ENCODE measurements at regions not wholly inside any gene's neighbourhood (a gene's known extent, or its start where the extent isn't known, plus 50 kb on each side); places are given as distances from the start of the nearest gene placed in this dataset.
"Not testable (repeated sequence)": the region's sequence is repeated elsewhere in the genome, so short reads cannot be mapped to it uniquely, and the experiment has no call there.

DNA sequence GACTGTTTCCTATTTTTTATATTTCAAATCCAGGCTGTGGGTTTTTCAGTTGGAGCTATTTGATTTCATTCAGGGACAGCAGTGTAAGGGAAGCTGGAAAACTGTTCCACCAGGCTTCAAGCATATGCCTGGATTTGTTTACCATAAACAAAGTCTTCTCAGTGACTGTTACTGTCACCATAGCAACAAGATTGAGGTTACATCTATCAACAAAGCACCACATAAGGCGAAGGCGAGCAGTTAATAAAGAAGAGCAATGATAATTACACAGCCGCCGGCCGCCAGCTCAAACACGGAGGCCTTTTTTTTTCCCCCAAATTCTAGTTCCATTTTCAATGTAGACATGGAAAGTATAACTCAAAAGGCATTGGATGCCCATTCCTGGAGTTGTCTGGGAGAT is 553.7 kb upstream of the SYT4 start:
- Mint-ChIP-seq H3K27me3 (no peaks in the 10 kb centered on the region), H3K27ac (no peak overlapping the region), H3K4me3 (no peak overlapping the region), H3K9me3 (peaks cover 5% of the 10 kb centered on the region), H3K4me1 (ENCODE audit: unreplicated experiment) (peaks cover 6% of the 10 kb centered on the region), H3K36me3 (no peaks in the 10 kb centered on the region)
- no peak for DNase-seq (ENCODE audit: extremely low spot score, unreplicated experiment)
- TF ChIP-seq, protein P1, sequence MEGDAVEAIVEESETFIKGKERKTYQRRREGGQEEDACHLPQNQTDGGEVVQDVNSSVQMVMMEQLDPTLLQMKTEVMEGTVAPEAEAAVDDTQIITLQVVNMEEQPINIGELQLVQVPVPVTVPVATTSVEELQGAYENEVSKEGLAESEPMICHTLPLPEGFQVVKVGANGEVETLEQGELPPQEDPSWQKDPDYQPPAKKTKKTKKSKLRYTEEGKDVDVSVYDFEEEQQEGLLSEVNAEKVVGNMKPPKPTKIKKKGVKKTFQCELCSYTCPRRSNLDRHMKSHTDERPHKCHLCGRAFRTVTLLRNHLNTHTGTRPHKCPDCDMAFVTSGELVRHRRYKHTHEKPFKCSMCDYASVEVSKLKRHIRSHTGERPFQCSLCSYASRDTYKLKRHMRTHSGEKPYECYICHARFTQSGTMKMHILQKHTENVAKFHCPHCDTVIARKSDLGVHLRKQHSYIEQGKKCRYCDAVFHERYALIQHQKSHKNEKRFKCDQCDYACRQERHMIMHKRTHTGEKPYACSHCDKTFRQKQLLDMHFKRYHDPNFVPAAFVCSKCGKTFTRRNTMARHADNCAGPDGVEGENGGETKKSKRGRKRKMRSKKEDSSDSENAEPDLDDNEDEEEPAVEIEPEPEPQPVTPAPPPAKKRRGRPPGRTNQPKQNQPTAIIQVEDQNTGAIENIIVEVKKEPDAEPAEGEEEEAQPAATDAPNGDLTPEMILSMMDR (conservative IDR thresholded peaks at IDR 0.05), result no peak

DNA sequence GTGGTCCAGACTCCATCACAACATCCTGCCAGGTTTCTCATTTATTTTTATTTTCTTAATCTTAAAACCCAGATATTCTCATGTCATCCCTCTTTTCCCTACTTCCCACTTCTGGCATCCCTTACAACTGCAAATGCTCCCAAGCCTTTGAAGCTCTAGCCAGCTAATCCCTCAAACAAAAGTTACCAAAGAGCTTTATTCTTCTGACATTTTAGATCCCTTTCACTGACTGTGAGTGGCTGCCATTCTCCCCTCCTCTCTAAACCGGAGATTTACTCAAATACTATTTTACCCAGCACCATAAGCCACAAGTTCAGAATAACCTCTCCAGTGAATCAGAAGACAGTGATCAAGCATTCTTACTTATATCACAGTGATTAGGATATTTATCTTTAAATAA is 569.0 kb upstream of the SYT4 start:
- peaks cover 2% of the 10 kb centered on the region for H3K9me3 Mint-ChIP-seq
- H3K4me1 Mint-ChIP-seq (ENCODE audit: unreplicated experiment), result peaks cover 23% of the 10 kb centered on the region
- H3K27ac Mint-ChIP-seq, result peak overlapping the region; percentile 14
- peak overlapping the region; percentile 29 for H3K4me3 Mint-ChIP-seq
- H3K27me3 Mint-ChIP-seq, result no peaks in the 10 kb centered on the region
- no peak for DNase-seq (ENCODE audit: extremely low spot score, unreplicated experiment)
- H3K36me3 Mint-ChIP-seq, result no peaks in the 10 kb centered on the region
- TF ChIP-seq, protein P1 (conservative IDR thresholded peaks at IDR 0.05), result no peak

DNA sequence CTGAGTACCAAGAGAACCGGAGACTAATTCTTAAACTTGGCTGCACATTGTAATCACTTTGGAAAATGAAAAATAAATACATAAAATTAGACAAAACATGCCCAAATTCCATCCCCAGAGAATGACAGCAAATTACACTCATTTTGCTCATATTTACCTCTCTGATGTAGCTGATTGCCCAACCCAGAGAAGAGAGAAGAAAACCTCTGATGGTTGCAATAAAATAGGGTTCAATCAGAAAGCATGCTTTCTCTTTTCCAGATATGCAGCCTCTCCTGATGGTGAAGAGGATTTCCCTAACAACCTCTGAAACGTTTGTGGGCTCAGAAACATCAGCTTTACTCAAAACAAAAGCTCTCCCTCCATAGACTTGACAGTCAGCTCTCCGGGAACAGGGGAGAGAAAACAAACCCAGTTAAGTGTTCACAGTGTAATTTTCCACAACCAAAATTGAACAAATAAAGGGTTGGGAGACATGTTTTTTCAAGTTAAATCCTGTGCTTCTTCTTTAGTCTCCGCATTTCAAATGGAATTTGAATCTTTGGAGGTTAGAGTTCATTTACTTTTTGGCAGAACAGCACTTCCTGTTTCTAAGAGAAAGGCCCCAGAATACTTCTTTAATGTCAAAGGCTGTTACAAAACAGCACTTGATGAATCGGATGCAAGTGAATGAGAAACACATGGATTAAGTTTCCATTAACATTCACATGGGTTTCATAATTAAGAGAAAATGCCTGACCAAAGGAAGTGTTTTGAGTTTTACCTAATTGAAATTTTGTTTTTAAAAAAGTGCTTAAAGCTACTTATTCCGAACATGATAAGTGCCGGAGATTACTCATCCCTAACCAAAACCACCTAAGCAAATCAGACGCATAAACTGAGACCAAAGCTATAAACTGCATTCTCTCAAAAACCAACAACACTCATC is 570.1 kb upstream of the SYT4 start:
- no peaks in the 10 kb centered on the region for H3K27me3 Mint-ChIP-seq
- H3K9me3 Mint-ChIP-seq, result peaks cover 5% of the 10 kb centered on the region
- DNase-seq (ENCODE audit: extremely low spot score, unreplicated experiment), result no peak
- peak overlapping the region; percentile 44 for H3K27ac Mint-ChIP-seq
- peaks cover 23% of the 10 kb centered on the region for H3K4me1 Mint-ChIP-seq (ENCODE audit: unreplicated experiment)
- H3K36me3 Mint-ChIP-seq, result peaks cover 2% of the 10 kb centered on the region
- peak overlapping the region; percentile 64 for H3K4me3 Mint-ChIP-seq
- TF ChIP-seq, protein P1 (conservative IDR thresholded peaks at IDR 0.05), result no peak

DNA sequence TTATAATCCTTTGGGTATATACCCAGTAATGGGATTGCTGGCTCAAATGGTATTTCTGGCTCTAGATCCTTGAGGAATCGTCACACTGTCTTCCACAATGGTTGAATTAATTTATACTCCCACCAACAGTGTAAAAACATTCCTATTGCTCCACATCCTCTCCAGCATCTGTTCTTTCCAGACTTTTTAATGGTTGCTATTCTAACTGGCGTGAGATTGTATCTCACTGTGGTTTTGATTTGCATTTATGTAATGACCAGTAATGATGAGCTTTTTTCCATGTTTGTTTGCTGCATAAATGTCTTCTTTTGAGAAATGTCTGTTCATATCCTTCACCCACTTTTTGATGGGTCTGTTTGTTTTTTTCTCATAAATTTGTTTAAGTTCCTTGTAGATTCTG is 572.5 kb upstream of the SYT4 start:
- H3K36me3 Mint-ChIP-seq; H3K27ac Mint-ChIP-seq; H3K4me3 Mint-ChIP-seq; DNase-seq (ENCODE audit: extremely low spot score, unreplicated experiment); H3K27me3 Mint-ChIP-seq: not testable (repeated sequence)
- Mint-ChIP-seq H3K4me1 (ENCODE audit: unreplicated experiment) (peaks cover 23% of the 10 kb centered on the region), H3K9me3 (peaks cover 10% of the 10 kb centered on the region)

DNA sequence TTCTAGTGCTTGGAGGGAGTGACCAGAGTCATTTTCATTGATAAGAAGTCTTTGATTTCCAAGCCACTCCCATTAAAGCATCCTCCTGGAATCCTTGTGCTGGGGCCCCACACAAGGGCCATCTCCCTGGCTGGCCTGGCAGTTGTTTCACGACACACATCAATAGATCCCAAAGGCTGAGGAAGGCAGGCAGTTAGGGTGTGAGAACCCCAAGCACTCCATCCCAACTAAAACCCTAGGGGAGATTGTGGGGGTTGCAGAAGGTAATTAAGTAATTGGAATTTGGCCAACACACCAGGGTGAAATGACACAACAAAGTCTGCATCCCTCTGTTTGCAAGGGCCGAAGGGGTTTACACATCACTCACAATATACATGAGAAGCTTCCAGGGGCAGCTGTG is 578.1 kb upstream of the SYT4 start:
- Mint-ChIP-seq H3K4me1 (ENCODE audit: unreplicated experiment) (no peaks in the 10 kb centered on the region), H3K4me3 (no peak overlapping the region), H3K27me3 (peaks cover 3% of the 10 kb centered on the region), H3K36me3 (peaks cover 7% of the 10 kb centered on the region), H3K27ac (no peak overlapping the region), H3K9me3 (peaks cover 10% of the 10 kb centered on the region)
- DNase-seq (ENCODE audit: extremely low spot score, unreplicated experiment), result no peak
- TF ChIP-seq, protein P1 (conservative IDR thresholded peaks at IDR 0.05), result no peak

DNA sequence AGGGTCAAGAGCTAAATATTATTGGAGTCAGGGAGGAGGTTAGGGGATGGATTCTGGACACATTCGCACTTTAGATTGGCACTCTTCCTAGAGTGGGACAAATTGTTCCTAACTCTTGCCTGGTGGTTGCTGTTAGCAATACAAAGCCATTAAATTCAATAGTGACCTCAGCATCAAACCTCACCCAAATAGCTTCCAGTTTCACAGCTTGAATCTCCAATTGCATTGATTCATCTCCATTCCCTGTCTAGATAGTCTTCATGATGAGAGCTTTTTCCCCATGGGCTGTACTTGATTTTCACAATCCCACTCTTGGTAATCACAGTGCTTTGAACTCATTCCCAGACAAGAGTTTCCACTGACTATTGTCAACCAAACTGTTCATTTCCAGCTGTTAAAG is 585.9 kb upstream of the SYT4 start:
- Mint-ChIP-seq H3K9me3 (no peaks in the 10 kb centered on the region), H3K4me1 (ENCODE audit: unreplicated experiment) (peaks cover 10% of the 10 kb centered on the region), H3K4me3 (no peak overlapping the region), H3K27me3 (no peaks in the 10 kb centered on the region), H3K27ac (no peak overlapping the region), H3K36me3 (no peaks in the 10 kb centered on the region)
- no peak for DNase-seq (ENCODE audit: extremely low spot score, unreplicated experiment)
- TF ChIP-seq, protein P1 (conservative IDR thresholded peaks at IDR 0.05), result no peak
